Thyroid gland (tissue), 4 donors: ENCODE measurements at regions not wholly inside any gene's neighbourhood (a gene's known extent, or its start where the extent isn't known, plus 50 kb on each side); places are given as distances from the start of the nearest gene placed in this dataset.

ENCODE experiments used
- DNase-seq, 2 donors: peaks; one replicate each; pipeline ENCODE4 v3.0.0-alpha.2; 2019
- H3K27ac ChIP-seq, 3 donors: fragments of 200-600 bp; sonication (generic); 1 replicate in 2 of 3; 2 replicates in 1 of 3; pipeline ENCODE4 v1.5.1; 2016 to 2019; ENCODE audit warnings: mild to moderate bottlenecking in 1 of 3, moderate library complexity in 1 of 3
- H3K27me3 ChIP-seq: fragments of 200-600 bp; sonication (generic); one replicate; pipeline ENCODE4 v1.5.1; 2019
- H3K36me3 ChIP-seq, 2 donors: fragments of 200-600 bp; sonication (generic); one replicate each; pipeline ENCODE4 v1.5.1; 2016 to 2019
- H3K4me1 ChIP-seq, 2 donors: fragments of 200-600 bp; sonication (generic); one replicate each; pipeline ENCODE4 v1.5.1; 2017 to 2019
- H3K4me3 ChIP-seq, 3 donors: fragments of 200-600 bp; sonication (generic); replicated peaks in 1 of 3; 1 replicate in 2 of 3; 2 replicates in 1 of 3; pipeline ENCODE4 v1.5.1; 2016; ENCODE audit warnings: mild to moderate bottlenecking in 1 of 3
- H3K9me3 ChIP-seq: fragments of 200-600 bp; sonication (generic); one replicate; pipeline ENCODE4 v1.5.1; 2017
- POLR2A ChIP-seq, 2 donors: fragments of 450-650 bp; IDR thresholded peaks; one replicate each; pipeline ENCODE4 v1.6.1; 2017; ENCODE audit warnings: antibody characterized with exemption in 2 of 2, mild to moderate bottlenecking in 2 of 2, moderate library complexity in 1 of 2
- WGBS, 2 donors: methylation state at CpG; one replicate each; pipeline ENCODE4 v1.1.5; 2017; 5-methylcytosine and 5-hydroxymethylcytosine counted together
- intact Hi-C: fragments of 100-400 bp; cut with DNase I; formaldehyde crosslinking; loops from one replicate; pipeline ENCODE4 v1.15.1; 2023
- TF ChIP-seq, protein P1 (sequence below), 6 experiments: fragments of 200-600 bp in 3 of 6; fragments of 450-650 bp in 3 of 6; sonication (generic) in 3 of 6; IDR thresholded peaks; one replicate each; pipeline ENCODE4 v1.5.1; 2016 to 2019; ENCODE audit warnings: antibody characterized with exemption in 6 of 6, mild to moderate bottlenecking in 2 of 6, inconsistent platforms in 1 of 6, moderate library complexity in 1 of 6

DNA sequence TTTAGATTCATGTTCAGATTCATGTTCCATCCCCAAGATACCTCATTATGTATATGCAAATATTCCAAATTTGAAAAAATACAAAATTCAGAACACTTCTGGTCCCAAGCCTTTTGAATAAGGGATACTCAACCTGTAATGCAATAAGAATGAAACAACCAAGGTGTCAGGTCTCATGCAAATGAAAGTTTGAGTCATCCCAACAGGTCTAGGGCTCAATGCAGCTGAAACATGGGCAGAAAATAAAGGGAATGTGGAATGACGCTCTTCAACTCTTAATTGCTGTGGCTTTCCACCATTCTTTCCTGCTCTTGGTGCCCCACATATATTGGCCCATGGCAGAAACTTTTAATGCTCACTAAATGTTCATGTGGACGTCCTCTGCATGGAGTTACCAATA is 107.3 kb upstream of the DAPK1 start:
- intact Hi-C loops: no loop called here
- 71 to 76% methylated on average over 2 of the region's 2 CpGs for WGBS, 2 donors
- no peaks in the 10 kb centered on the region for H3K27me3 ChIP-seq

DNA sequence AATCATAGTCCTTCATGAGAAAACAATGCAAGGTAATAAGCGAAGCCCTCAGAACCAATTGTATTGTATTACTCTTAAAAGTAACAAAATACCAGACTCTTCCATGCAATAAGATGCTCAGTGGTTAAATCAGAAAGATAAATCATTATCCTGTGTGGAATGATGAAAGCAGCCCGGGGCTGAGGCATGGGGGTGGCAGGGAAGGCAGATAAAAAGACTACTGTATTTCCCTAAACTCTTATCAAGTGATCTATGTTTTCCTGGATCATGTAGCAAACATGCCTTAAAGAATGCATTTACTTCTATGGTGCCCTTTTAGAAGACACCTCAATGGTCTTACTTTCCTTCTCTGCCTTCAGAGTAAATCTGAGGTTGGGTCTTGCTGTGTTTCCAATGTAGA is 105.6 kb upstream of the DAPK1 start:
- TF ChIP-seq, protein P1, sequence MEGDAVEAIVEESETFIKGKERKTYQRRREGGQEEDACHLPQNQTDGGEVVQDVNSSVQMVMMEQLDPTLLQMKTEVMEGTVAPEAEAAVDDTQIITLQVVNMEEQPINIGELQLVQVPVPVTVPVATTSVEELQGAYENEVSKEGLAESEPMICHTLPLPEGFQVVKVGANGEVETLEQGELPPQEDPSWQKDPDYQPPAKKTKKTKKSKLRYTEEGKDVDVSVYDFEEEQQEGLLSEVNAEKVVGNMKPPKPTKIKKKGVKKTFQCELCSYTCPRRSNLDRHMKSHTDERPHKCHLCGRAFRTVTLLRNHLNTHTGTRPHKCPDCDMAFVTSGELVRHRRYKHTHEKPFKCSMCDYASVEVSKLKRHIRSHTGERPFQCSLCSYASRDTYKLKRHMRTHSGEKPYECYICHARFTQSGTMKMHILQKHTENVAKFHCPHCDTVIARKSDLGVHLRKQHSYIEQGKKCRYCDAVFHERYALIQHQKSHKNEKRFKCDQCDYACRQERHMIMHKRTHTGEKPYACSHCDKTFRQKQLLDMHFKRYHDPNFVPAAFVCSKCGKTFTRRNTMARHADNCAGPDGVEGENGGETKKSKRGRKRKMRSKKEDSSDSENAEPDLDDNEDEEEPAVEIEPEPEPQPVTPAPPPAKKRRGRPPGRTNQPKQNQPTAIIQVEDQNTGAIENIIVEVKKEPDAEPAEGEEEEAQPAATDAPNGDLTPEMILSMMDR (IDR thresholded peaks at IDR 0.05): no peak
- no peak for TF ChIP-seq POLR2A (IDR thresholded peaks at IDR 0.05)
- intact Hi-C loops: no loop called here
- WGBS, 2 donors: 85 to 88% methylated on average over 2 of the region's 2 CpGs

More for the DNA sequence above, 107.3 kb upstream of the DAPK1 start:
- Histone ChIP-seq H3K4me1 (no peaks in the 10 kb centered on the region), H3K4me3 (no peak overlapping the region), H3K9me3 (no peaks in the 10 kb centered on the region), H3K27ac (no peak overlapping the region), H3K36me3 (no peaks in the 10 kb centered on the region)
- TF ChIP-seq, protein P1 (IDR thresholded peaks at IDR 0.05): no peak
- TF ChIP-seq POLR2A (IDR thresholded peaks at IDR 0.05): no peak
- no peak for DNase-seq

DNA sequence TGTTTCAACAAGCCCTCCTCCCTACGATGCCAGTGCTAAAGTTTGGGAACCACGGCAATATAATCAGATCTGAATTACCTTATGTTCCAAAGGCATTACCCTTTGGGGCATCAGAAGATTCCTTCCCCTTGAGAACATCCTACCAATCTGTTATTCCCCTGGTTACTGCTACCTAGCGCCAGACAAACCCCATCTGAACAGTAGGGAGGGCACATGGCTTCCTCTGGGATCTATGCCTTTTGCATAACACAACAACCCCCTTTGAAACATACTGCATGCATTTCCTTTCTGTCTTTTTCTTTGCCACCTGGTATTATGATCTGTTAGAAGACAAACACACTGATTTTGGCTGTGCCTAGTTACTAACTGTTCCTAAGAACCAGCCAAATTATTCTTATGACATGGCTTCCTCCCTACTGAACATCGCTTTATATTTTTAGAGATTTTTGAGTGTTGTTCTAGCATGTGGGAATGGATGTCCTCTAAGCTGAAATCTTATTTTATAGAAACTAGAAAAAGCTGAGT is 103.9 kb upstream of the DAPK1 start:
- H3K36me3 ChIP-seq: no peaks in the 10 kb centered on the region
- H3K9me3 ChIP-seq: no peaks in the 10 kb centered on the region
- TF ChIP-seq POLR2A (IDR thresholded peaks at IDR 0.05): no peak
- TF ChIP-seq, protein P1 (IDR thresholded peaks at IDR 0.05): no peak
- 94 to 96% methylated on average over 4 of the region's 4 CpGs for whole genome bisulfite sequencing, 2 donors
- H3K4me3 ChIP-seq: no peak overlapping the region
- H3K27ac ChIP-seq: no peak overlapping the region
- intact Hi-C loops: no loop called here
- no peak for DNase-seq
- H3K27me3 ChIP-seq: no peaks in the 10 kb centered on the region
- no peaks in the 10 kb centered on the region for H3K4me1 ChIP-seq

More for the DNA sequence above, 105.6 kb upstream of the DAPK1 start:
- Histone ChIP-seq H3K27ac (no peak overlapping the region), H3K4me3 (no peak overlapping the region), H3K9me3 (no peaks in the 10 kb centered on the region), H3K27me3 (no peaks in the 10 kb centered on the region), H3K4me1 (no peaks in the 10 kb centered on the region), H3K36me3 (no peaks in the 10 kb centered on the region)
- no peak for DNase-seq

DNA sequence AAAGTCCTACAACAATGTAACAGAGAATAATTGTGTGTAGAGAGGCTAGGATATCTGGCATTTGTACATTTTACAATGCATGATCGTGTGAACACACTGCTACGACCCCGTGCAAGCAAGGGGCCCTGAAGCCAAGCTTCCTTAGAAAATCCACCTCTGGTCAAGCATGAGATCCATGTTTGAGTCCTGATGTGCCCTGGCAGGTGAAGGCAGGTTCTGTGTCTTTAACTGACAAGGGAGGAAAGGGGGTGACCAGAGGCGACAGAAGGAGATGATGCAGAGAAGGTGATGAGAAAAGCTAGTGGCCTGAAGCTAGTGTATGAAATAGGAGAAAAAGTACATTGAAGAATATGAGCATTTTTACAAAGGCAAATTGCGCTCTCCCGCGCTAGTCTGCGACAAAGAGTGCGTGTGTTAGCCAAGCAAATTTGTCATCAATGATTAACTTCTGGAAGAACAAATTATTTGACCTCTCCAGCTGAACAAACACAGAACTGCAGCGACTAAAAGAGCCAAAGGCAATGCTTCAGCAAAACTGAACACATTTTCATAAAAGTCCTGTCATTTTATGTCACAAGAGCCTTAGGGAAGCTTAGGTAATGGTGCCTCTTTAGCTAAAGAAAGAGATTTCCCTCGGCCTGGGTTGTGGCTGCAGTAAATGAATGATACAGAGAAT is 101.7 kb upstream of the DAPK1 start:
- TF ChIP-seq, protein P1 (IDR thresholded peaks at IDR 0.05): no peak
- no peak for TF ChIP-seq POLR2A (IDR thresholded peaks at IDR 0.05)
- H3K4me1 ChIP-seq: no peaks in the 10 kb centered on the region
- no peaks in the 10 kb centered on the region for H3K9me3 ChIP-seq
- H3K4me3 ChIP-seq: no peak overlapping the region
- no peaks in the 10 kb centered on the region for H3K27me3 ChIP-seq
- H3K27ac ChIP-seq: no peak overlapping the region
- DNase-seq: no peak
- WGBS, 2 donors: 74 to 76% methylated on average over 11 of the region's 11 CpGs
- no peaks in the 10 kb centered on the region for H3K36me3 ChIP-seq
- intact Hi-C loops: no loop called here

DNA sequence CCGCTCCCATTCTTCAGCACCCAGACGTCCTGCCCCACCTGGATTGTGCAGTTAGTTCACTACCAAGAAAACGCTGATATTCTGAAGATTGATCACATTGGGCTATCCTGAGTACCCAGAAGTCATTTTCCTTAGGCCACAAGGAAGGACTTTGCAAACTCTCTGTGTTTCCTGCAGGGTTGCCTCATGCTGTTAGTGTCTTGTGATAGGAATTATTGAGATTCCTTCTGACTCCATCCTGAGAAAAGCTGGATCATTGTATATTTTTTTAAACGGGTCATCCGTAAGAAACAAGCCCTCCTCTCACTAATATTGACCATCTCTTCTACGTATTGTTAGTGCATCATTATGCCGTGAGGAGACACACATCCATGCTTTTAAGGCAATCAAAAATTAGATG is 96.0 kb upstream of the DAPK1 start:
- no peak for DNase-seq
- WGBS, 2 donors: 85 to 89% methylated on average over 7 of the region's 7 CpGs
- intact Hi-C loops: no loop called here
- H3K4me3 ChIP-seq: no peak overlapping the region
- H3K36me3 ChIP-seq: no peaks in the 10 kb centered on the region
- no peaks in the 10 kb centered on the region for H3K27me3 ChIP-seq
- H3K9me3 ChIP-seq: no peaks in the 10 kb centered on the region
- peaks cover 3 to 11% of the 10 kb centered on the region in 2 donors for H3K4me1 ChIP-seq
- TF ChIP-seq POLR2A (IDR thresholded peaks at IDR 0.05): no peak
- TF ChIP-seq, protein P1 (IDR thresholded peaks at IDR 0.05): no peak
- H3K27ac ChIP-seq: no peak overlapping the region
